NCI-H1694 treated with DMSO at 0.1 percent for 48 hours (cell line): ENCODE measurements at regions not wholly inside any gene's neighbourhood (a gene's known extent, or its start where the extent isn't known, plus 50 kb on each side); places are given as distances from the start of the nearest gene placed in this dataset.

ENCODE experiments used
- DNase-seq: peaks from one replicate; lab custom pipeline; 2025; lab: John Stamatoyannopoulos, UW

DNA sequence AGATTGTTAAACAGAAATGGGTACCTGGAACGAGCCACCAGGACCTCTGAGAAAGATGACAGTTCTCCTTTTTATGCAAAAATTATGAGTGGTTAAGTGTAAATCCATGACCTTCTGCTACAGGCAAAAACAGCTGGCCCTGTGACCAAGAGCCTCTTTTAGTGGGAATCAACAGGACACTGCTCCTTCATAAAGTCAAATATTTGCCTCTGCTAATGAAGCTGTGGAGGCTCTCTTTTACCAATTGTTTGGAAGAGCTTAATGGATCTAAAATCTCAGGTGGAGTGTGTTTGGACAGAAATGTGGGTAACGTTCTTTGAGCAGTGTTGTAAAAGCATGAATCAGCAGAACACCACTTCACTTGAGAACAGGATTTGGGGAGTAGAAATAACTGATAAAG lies 117.5 kb upstream of the PCSK2 start:
- no peak for DNase-seq

DNA sequence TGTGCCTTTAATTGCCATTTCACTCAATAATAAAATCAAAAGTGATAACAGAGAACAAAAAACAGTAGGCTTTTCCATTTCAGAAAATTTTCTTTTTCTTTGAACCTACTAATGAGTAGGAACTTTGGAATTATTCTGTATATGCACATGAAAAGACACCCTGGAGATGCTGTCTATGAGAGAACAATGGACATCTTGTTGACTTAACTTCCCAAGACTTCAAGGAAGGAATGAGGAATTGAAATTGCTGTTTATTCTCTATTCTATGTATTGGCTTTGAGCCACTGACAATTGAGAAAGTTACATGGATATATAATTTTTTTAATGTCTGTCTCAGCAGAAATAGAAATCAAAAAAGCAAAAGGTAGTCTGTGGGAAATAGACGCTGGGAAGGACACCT lies 98.6 kb upstream of the PCSK2 start:
- no peak for DNase-seq

DNA sequence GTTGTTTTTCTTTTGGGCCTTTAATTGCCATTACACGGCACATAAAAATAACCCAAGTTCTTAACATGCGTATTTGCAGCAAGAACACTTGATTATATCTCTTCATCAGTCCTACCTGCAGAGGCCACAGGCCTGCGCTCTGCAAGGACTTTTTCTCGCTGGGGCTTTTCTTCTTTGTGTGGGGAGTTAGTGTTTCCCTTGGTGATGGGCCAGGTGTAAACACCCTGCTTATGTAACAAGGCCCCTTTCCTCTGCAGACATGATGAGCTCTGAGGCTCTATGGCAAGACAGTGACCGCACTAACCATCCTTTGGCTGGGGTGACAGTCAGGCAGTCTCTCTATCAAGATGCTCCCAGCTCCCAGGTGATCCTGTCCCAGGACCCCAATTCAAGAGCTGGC lies 97.8 kb upstream of the PCSK2 start:
- no peak for DNase-seq

DNA sequence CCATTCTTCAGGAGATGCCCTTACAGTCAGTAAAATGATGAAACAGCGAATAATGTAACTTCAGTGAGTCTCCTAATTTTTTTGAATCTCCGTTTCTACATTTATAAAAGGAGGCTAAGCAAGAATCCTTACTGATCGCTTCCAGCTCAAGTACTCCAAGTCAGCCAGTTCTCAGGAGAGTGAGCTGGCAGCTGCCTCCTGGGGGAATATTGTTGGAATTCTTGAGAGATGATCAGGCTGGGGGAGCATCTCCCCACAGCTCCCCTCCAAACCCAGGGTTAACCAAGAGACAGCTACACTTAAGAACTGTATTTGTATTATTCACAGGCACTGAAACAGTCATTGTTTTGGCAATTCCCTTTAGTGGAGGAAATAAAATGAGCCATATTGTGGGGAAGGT lies 89.1 kb upstream of the PCSK2 start:
- DNase-seq = no peak

DNA sequence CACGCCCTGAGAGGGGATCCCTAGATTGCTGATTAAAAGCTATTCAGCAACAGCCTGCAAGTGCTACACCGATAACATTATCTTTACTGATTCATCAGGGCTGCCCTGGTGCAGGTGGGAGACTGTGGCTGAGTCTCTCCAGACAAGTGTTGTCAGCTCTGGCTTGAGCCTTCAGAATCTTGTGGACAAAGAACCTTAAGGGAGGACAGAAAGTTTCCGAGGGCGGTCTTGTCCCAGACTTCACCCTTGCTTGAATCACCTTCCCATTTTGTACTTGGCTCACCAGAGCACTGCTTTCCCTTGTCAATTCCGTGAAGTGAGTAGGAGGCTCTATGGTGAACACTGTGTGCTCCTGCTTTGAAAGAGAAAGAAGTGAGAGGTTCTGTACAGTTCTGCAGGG lies 88.6 kb upstream of the PCSK2 start:
- DNase-seq = no peak

DNA sequence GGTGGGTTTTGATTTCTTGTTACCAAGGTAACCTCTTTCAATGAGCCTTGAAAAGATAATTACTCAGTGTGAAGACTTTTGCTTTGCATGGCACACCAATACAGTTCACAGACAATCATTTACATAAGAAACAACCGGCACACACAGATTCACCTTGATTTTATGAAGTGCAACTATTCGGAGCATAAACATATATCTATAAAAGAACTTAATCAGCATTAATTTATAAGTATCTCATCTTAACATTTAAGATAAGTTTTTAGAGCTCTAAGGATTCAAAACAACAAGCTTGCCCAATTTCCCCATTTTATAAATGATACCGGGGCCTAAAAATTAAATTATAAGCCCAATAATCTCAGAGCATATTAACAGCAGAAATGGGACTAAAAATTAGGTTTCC lies 85.9 kb upstream of the PCSK2 start:
- no peak for DNase-seq

DNA sequence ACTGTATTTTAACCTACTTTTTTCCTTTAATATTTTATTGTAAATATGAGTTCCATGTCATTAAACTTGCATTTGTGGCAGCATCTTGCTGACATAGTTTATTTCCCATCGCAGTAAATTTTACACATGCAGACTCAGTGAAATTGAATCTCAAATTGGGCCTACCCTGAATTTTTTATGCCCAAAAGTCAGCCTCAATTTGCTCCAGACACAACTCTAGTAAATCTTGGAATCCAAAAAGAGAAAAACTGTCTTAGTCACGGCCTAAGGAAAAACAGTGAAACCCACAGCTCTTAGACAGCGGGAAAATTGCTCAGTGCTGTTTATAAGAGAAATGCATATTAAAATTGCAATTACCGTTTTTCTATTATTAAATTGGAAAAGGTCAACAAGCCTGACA lies 85.3 kb upstream of the PCSK2 start:
- no peak for DNase-seq

DNA sequence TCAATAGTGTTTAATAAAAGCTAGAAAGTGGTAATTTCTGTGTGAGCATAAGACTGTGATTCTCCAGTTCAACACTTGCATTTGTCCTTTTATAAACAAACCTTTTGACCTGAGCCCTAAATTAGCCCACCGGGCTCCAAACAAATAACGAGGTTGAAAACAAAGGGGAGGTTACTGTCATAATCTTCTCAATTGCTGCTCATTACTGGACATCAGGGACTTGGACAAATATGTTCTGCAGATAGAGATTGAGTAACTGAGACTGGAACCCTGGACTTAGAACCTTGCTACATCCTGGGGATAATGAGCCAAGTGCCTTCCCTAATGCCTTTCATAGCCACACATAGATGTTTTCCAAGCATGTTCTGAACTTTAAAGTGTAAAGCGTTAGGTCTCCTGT lies 84.2 kb upstream of the PCSK2 start:
- no peak for DNase-seq

DNA sequence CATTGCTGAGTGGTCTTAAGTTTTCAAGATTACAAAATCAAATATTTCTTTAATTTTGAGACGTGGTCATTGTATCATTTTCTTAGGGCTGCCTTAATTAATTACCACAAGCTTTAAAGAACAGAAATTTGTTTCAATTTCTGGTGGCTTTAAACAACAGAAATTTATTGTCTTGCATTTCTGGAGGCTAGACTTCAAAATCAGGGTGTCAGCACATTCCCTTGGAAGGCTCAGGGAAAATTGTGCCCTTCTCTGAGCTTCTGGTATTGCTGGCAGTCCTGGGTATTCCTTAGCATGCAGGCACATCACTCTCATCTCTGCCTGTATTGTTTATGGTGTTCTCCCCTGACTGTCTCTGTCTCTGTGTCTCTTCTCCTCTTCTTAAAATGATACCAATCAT lies 76.0 kb upstream of the PCSK2 start:
- no peak for DNase-seq

DNA sequence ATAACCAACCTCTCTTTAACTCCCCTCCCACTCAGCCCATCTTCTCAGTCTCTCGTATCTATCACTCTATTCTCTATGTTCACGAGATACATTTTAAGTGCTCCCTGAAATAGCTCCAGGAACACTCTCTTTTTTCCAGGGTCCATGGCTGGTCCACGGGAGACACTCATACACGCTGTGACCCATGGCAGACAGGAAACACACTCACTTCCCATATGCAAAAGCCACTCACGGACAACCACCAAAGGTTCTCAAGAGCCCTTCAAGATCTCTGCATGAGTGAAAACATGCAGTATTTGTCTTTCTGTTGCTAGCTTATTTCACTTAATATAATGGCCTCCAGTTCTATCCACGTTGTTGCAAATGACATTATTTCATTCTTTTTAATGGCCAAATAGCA lies 71.4 kb upstream of the PCSK2 start:
- no peak for DNase-seq

DNA sequence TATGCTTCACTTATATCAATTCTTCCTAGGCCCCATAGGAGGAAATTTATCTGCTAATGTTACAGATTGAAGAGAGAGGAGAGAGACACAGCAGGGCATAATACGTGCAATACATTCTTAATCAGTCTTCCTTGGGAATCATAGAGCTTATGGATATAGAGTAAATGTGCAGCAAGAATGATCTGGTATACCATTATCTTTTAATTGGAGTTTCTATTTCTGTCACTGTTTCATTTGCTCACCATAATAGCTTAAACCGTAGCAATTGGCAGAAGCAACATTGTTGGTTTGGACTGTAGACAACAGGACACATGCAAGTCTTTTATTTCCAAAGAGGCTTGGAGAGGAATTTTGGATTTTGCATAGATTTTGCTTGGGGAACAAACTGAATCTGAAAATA lies 68.1 kb upstream of the PCSK2 start:
- DNase-seq = no peak

DNA sequence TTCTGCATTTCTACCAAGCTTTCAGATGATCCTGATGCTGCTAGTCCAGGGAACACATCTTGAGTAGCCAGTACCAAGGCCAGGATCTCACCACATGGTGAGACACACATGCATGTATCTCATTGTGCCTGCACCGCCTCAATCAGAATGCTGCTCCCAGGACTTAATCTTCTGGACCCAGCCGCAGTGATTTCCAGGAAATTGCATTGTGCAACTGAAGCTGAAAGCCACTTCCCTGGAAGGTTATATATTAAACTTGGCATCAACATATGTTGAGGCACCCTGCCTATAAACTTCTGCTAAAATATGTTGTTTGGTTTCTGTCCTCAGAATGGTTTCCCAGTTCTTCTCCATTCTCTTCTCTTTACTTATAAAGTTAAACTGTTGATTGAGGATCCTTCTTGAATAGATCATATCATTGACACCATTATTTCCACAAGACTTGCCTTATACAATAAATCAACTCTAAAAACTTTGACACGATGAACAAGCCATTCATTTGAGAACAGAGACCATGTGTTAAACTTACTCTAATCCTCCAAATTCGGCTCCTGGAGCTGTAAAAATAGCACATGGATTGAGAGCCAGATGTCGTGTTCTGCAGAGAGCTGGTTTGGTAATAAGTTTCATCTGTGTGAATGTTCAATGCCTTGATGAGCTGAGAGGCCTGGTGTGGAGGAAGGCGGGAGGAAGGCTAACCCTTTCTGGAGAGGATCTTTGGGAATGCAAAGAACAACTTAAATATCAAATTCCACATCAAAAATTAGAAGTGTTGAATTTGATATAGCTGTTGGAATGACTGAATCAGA lies 65.0 kb upstream of the PCSK2 start:
- peak; percentile 83 for DNase-seq

DNA sequence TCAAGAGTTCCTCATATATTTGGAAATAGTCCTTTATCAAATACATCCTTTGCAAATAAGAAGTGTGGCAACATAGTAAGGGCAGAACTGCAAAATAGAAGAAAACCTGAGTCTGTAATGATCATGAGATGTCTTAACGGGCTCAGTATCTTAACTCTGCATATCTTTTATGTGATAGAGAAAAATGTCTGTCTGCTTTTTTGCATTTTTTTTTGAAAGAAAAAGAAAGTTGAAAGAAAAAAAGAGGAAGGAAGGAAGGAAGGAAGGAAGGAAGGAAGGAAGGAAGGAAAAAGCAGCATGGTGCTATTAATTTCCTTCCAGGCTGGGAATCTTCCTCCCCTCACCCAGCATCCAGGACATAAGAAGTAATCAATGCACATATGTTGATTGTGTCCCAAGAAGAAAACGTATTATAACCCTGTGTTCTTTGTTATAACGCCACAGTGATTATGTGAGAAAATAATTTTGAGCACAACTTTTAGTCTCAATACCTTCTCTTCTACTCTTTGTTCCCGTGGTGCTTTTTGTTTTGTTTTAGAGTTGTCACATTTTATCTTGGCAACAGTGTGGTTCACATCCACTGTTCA lies 58.7 kb upstream of the PCSK2 start:
- DNase-seq = no peak

DNA sequence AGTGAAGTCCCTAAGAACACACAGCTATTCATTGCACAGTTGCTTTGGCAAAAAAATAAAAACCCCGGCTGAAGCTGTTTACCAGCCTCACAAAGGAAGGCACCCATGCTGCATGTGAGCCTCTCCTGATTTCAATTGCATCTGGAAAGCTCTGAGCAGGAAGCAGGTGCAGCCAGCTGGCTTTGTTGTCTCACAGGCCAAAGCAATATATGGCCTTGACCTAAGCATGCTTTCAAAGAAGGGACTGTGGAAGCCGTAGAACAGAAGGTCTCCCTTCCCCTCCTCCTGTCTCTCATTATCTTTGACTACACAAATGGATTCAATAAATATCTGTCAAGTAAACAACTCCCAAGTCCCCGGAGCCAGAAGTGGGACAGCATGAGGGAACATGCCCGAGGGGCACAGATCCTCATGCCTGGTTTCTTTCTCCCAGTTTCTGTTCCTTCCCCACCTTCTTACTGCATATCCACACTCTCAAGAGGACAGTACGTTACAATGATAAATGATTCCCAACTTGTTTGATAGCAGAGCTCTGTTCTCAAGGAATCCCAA lies 57.2 kb upstream of the PCSK2 start:
- peak; percentile 94 for DNase-seq

DNA sequence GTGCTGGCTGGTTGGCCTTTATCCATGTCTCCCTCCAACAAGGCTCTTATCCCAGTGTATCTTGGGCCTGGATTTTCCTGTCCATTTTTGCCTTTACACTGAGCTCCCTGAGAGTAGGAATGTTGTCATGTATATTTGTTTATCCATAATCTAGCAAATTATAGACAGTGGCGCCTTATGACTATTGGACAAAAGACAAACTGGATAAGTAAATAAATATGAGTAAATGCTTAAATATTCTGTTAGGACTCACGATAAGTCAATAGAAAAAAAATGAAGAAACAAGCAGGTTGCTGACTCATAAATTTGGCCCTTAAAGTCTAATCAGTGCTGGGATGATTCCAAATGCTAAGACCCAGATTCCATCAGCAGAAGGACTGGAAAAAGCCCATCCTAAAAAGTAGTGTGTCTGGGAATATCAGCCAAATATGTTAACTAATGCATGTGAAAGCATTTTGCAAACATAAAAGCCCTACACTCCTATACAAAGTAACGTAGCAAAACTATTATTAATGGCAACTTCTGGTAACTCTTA lies 55.0 kb upstream of the PCSK2 start:
- DNase-seq = no peak

DNA sequence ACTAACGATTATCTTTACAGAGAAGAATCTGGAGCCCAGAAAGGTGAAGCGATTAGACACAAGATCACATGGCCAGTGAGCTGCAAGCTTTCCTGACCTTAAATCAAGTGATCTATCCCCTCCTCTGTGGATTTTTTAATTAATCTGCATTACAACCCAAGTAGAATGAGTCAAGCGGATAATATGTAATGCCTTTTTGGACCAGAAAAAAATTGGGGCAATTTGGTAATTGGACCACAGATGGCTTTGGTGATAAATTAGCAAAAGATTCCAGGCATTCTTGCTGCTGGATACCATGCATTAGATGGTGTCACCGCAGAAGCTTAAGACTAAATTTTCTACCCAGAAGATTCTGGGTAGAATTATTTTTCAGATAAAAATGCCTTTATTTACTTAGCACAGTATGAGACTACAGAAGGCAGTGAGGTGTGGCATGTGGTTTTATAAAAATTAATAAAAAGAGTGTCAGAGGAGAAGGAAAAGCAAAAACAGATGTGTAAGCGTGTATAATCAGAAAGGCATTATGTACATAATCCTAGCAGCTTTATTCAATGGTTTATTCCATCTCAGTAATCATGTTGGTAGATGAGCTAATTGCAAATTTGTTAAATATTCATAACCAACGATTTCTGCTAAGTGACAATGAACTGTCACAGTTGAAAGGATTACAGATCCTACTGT lies 53.9 kb upstream of the PCSK2 start:
- peak; percentile 54 for DNase-seq
